WTC11 (cell line): ENCODE measurements at regions not wholly inside any gene's neighbourhood (a gene's known extent, or its start where the extent isn't known, plus 50 kb on each side); places are given as distances from the start of the nearest gene placed in this dataset.

ENCODE experiments used
- CTCF ChIP-seq: fragments of 200-600 bp; IDR thresholded peaks from 2 replicates; pipeline ENCODE4 v1.8.0; 2022; ENCODE audit warnings: antibody characterized with exemption
- MAX ChIP-seq: sonication (generic); formaldehyde crosslinking; IDR thresholded peaks from 2 replicates; pipeline ENCODE4 v1.8.0; 2022; ENCODE audit warnings: mild to moderate bottlenecking, missing genetic modification reagents
- MXD4 ChIP-seq: fragments of 250-450 bp; sonication (Bioruptor Pico); IDR thresholded peaks from 2 replicates; pipeline ENCODE4 v1.8.0; 2021; ENCODE audit warnings: mild to moderate bottlenecking, moderate library complexity, borderline replicate concordance
- USF2 ChIP-seq: sonication (generic); formaldehyde crosslinking; IDR thresholded peaks from 2 replicates; pipeline ENCODE4 v1.8.1; 2023; ENCODE audit warnings: mild to moderate bottlenecking, missing genetic modification reagents, moderate library complexity
- ZNF219 ChIP-seq: sonication (generic); formaldehyde crosslinking; IDR thresholded peaks from 2 replicates; pipeline ENCODE4 v1.8.0; 2023; ENCODE audit warnings: missing genetic modification reagents, mild to moderate bottlenecking, borderline replicate concordance

- no peak for TF ChIP-seq CTCF
- TF ChIP-seq USF2 (CRISPR knock-in tag) = no peak
- no peak for TF ChIP-seq MXD4 (CRISPR knock-in tag)
- TF ChIP-seq ZNF219 = no peak
- TF ChIP-seq MAX (CRISPR knock-in tag) = no peak
Observed at GRCh38 chr7:94778711-94779459, 123.0 kb upstream of the SGCE start.
